Lower leg skin (tissue), 3 donors: ENCODE measurements at regions not wholly inside any gene's neighbourhood (a gene's known extent, or its start where the extent isn't known, plus 50 kb on each side); places are given as distances from the start of the nearest gene placed in this dataset.

Source experiments
- CTCF ChIP-seq, 3 donors: fragments of 450-650 bp; IDR thresholded peaks; one replicate each; pipeline ENCODE4 v1.5.1; 2016; ENCODE audit warnings: antibody characterized with exemption in 3 of 3, mild to moderate bottlenecking in 3 of 3, moderate library complexity in 2 of 3
- POLR2A ChIP-seq, 2 donors: fragments of 450-650 bp; IDR thresholded peaks; one replicate each; pipeline ENCODE4 v1.6.1; 2016 to 2017; ENCODE audit warnings: antibody characterized with exemption in 2 of 2, mild to moderate bottlenecking in 1 of 2, moderate library complexity in 1 of 2

- TF ChIP-seq CTCF (IDR thresholded peaks at IDR 0.05) (no peak), POLR2A (IDR thresholded peaks at IDR 0.05) (no peak)
Observed at GRCh38 chr6:122258839-122259238, 140.6 kb upstream of the HSF2 start.
